Kidney tubule cell (primary cell): ENCODE measurements at regions not wholly inside any gene's neighbourhood (a gene's known extent, or its start where the extent isn't known, plus 50 kb on each side); places are given as distances from the start of the nearest gene placed in this dataset.
A peak's percentile ranks its signal among the peaks of the same experiment; 100 is the strongest.

Source experiments
- DNase-seq: peaks from one replicate; pipeline ENCODE4 v3.0.0-alpha.2; 2018; ENCODE audit warnings: low spot score

DNA sequence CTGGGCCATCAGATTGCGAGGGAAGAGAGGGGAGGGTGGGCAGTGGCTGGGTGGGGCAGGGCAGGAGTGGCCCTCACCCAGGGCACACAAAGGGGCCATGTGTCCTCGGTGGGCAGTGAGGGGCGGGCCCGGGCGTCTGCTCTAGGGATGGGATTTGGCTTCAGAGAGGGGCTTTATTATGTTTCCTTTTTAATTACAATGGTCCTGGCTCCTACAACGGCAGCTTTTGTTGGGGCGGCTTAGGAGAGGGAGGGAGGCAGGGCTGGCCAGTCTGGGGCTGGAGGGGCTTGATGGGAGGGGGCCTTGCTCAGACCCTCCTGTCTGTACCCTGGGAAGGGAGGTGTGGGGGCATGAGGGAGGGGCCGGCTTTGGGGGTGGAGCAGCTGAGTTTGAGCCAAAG lies 102.8 kb upstream of the WNT4 start:
- DNase-seq: no peak

DNA sequence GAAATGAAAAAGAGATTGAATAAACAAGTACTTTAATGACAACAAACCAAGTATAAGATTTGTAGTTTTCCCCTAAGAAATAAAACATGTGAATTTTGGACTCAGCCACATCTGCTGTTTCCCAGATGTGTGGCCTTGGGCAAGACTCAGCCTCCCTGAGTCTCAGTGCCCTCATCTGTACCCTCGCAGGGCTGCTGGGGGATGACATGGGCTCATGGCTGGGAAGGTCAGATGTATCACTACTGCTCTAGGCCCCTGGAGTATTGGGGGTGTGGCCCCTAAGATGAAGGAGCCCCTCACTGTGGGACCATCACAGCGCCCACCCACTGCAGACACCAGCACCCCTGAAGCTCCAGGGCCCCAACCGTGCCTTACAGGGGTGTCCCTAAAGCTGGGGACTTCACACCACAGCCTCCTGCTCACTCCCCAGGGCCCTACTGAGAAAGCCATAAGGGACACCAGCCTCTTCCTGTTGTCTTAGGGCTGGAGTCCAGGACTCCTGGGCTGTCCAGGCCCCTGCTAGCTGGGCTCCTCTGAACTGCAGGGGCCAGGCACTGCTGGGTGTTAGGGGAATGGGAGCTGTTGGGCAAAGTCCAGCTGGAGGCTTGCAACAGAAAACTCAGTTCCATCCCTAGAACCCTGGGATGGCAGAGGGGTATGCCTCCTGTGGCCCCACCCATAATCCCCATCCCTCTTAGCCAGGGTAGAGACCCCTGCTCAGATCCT lies 104.0 kb upstream of the WNT4 start:
- DNase-seq: no peak

GRCh38 chr1:22247527-22248245 lies 104.8 kb upstream of the WNT4 start:
- no peak for DNase-seq

DNA sequence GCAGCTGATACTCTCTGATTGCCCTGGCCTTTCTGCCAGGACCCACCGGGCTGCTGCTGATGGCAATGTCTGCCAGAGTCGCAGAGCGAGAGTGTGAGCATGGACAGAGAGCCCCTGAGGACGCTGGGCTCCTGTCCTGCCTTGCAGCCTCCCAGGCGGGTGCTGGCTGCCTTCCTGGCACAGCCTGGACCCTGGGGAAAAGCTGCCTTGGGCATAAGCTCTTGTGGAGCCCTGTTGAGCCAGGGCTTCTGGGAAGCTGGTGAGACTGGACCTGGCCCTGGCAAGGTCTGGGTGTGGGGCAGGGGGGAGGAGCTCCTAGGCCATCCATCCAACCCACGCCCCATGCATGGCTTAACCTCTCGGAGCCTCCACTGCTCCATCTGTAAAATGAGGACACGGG lies 105.8 kb upstream of the WNT4 start:
- no peak for DNase-seq

DNA sequence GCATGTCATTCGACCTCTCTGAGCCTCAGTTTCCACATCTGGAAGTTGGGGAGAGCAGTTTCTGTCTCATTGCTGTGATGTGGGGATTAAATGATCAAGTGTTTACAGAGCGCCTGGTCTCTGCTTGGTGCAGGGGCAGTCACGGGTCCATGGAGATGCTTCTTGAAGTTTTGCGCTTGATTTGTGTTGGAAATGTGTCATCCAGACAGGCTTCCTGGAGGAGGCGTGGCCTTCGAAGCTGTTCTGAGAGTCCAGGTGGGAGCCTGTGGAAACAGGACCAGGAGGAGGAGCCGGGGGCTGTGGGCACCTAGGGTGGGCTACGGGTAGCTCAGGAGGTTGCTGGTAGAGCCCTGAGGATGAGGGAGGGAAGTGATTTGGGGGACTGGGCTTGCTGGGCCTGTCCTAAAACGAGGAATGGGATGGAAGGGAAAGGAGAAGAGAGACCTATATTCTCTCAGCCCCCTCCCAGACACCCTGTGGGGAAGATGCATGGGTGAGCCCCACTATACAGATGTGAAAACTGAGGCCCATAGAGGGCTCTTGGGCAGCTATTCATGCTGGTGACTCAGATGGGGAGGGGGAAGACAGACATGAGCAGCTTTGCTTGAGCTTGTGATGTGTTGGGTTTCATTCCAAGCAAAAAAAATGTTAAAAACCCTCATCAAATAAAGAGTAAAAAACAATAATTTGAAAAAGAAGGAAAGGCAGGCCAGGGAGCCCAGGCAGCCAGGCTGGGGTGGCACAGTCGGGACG lies 107.2 kb upstream of the WNT4 start:
- DNase-seq: peak; percentile 47

DNA sequence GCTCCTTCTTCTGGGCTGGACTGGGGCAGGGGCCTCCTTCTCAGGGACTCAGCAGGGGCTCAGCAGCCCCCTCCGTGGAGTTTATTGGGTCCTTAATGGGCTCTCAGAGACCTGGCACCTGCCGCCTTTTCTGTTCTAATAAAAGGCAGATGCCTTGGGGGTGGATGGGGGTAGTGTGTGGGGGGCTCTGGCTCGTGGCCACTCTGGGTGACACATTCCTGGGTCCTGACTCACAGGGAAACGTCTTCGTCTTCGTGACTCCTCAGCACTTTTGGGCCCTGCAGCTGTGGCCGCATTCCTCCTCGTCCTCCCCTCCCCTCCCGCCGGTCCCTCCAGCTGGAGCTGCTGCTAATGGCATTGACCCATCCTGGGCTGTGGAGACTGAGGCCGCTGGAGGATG lies 107.8 kb upstream of the WNT4 start:
- DNase-seq: peak; percentile 60

DNA sequence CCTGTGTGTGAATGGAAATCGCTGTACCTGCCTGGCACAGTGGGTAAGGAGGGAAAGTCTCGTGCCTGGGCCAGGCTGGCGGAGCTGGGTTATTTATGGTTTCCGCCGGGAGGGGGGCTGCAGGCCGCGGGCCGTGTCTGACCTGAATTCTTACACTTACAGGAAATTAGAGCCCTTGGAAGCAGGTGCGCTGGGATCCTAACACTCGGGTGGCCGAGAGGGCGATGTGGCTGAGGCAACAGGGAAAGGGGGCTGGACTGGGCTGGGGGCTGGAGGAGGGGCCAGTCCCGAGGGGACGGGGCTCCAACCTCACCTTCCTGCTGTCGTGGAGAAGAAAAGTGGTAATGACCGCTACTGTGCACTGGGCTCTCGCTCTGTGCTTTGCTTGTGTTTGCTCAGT lies 109.4 kb upstream of the WNT4 start:
- DNase-seq: no peak

GRCh38 chr1:22253012-22253790 lies 110.3 kb upstream of the WNT4 start:
- no peak for DNase-seq

GRCh38 chr1:22254756-22255155 lies 111.9 kb upstream of the WNT4 start:
- DNase-seq: no peak

GRCh38 chr1:22255341-22256212 lies 112.7 kb upstream of the WNT4 start:
- no peak for DNase-seq

GRCh38 chr1:22256213-22256512 lies 113.3 kb upstream of the WNT4 start:
- no peak for DNase-seq

DNA sequence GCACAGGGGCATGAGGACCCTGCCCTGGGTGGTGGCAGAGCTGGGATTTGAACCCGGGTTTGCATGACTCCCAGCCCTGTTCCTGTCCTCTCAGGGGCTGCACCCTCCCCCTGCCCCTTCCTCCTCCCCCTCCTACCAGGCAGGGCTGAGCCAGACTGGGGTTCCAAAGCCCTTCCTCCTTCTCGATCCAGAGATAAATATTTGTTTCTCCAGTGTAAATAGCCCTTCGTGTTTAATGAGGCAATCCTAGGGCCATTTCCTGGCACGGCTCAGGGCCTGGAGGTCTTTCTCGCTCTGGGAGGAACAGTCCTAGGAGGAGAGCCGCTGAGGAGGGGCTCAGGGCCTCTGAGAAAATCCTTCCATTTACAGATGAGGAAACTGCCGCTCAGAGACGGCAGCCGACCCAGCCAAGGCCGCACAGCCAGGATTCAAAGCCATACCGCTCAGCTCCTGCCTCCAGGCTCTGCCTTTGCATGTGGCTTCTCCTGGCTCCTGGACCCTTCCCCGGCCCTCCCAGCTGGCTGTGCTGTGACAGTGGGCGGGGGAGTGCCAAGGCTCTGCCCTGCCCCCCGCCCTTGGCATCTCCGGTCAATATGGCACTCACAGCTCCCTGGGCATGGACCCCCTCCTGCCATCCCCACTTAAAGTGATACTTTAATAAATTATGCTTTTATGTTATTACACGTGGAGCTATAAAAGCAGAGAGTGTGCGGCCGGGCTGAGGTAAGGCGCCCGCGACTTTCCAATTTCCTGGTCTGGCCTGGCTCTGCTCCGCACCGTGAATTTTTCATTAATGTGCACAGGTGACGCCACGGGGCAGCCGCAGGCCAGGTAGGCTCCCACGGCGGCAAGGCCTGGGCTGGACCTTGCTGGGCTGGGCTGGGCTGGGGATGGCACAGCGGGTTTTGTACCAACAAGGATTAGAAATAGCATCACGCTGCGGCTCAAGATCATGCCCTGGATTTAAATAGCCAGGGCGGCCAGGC lies 114.7 kb upstream of the WNT4 start:
- DNase-seq: no peak

DNA sequence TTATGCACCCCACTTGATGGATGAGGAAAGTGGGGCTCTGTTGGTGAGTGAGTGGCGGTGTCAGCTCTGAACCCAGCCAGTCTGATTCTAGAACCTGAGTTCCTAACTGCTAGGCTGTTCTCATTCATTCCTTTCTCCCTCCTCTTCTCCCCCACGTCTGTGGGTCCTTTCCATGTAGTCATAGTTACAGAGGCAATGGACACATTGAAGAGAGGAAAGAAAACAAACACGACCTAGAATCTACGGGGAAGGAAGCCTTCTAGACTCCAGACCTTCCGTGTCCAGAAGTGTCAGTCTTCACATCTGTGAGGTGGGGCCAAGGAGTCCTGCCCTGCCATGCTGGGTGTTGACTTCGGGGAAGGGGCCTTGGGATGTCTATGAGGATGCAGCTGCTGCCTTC lies 115.8 kb upstream of the WNT4 start:
- no peak for DNase-seq

DNA sequence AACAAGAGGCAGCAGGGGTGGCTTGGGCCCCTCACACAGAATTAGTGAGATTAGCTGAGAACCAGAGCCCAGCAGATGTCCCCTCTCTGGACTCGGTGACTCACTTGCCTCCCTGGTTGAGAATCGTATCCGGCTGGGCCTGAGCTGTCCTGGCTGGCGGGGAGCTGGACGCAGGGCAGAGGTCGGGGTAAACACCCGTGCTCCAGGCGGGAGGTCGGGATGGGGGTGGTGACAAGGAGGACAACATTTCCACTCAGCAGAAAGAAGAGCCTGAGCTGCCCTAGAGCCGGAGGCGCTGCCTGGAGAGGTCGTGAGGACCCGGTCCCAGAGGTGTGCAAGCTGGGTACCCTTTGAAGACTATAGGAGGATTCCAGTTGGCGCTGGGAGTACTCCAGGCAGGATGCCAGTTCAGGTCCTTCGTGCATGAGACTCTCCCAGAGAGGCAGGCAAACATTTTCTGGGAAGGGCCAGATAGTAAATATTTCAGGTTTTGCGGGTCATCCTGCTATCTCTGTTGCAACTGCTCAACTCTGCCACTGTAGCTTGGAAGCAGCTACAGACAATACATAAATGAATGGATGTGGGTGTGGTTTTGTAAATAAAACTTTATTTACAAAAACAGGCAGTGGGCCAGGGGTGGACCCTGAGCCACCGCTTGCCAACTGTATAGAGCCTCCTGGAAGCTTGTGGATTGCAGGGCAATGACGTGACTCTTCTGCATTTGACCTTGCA lies 116.8 kb upstream of the WNT4 start:
- no peak for DNase-seq

DNA sequence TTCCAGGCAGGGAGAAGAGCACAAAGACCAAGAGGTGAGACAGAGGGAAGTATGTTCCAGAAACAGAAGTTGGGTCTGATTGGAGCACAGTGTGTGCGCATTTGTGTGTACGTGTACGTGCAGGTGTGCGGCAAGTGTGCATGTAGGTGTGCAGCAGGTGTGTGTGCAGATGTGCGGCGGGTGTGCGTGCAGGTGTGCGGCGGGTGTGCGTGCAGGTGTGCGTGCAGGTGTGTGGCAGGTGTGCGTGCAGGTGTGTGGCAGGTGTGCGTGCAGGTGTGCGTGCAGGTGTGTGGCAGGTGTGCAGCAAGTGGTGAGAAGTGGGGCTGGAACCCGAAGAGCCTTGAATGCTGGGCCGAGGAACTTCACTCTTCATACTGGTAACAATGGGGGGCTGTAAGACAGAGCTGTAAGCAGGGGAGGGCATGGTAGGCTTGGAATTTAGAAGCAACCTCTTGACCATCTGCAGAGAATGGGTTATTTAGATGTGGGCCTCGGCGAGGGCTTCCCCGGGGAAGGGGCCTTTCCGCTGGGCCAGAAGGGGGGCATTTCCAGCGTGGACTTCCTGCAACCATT lies 118.0 kb upstream of the WNT4 start:
- no peak for DNase-seq

GRCh38 chr1:22261580-22261979 lies 118.7 kb upstream of the WNT4 start:
- DNase-seq: no peak

DNA sequence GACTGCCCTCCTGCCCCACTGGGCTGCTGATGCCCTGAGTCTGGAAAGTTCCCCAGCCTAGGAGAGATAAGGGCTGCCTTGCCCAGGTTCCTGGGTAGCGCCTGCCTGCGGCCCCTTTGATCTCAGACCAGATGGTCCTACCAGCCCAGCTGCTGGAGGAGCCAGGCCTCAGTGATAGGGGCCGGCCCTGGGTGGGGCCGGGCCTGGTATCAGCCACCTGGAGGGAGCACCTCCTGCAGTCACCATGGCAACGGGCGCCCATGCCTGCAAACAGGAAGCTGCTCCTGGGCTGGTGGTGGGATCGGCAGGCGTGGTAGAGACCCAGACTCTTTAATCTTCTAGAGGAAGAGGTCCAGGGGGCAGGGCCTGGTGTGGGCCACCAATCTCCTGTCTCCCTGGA lies 119.7 kb upstream of the WNT4 start:
- peak; percentile 13 for DNase-seq

DNA sequence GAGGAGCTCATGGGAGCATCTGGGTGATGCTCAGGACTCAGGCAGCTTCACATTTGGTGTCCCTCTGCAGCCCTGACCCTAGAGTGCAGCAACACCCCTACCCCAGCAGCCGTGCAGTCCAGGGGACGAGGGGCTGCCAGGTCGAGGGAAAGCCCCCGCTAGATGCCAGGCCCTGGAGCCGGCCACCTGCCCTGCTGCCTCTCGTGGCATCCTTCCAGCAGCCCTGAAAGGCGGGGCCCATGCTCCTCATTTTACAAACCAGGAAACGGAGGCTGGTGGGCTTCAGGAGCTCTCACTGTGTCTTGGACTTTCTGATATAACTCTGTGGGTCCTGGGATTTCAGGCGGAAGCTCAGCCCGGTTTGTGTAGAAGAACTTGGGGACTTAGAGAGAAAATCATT lies 120.5 kb upstream of the WNT4 start:
- no peak for DNase-seq
